A673 (cell line): ENCODE measurements at regions not wholly inside any gene's neighbourhood (a gene's known extent, or its start where the extent isn't known, plus 50 kb on each side); places are given as distances from the start of the nearest gene placed in this dataset.

Source experiments
- BruUV-seq: library from RNA; stranded (reverse); fragments of 400-500 nt; replicated peaks from 2 replicates; lab custom pipeline; 2021; lab: Mats Ljungman, UMichigan
- CTCF ChIA-PET: fragments of 300-600 bp; sonication (Branson Sonifier 250); formaldehyde crosslinking; loops from one replicate; lab custom pipeline; 2022; ENCODE audit warnings: antibody characterized with exemption; lab: Charles Lee
- POLR2A ChIA-PET: fragments of 300-600 bp; sonication (Branson Sonifier 250); formaldehyde crosslinking; loops from one replicate; lab custom pipeline; 2022; ENCODE audit warnings: antibody characterized with exemption; ENCODE audit not compliant: low non-redundant PET; lab: Charles Lee
- DNase-seq: peaks from one replicate; pipeline ENCODE4 v3.0.0-alpha.2; 2015; ENCODE audit warnings: low spot score
- H3K27ac ChIP-seq: fragments of 200-600 bp; sonication (generic); 2 replicates; pipeline ENCODE4 v1.5.1; 2016; ENCODE audit warnings: mixed run types, low read depth, mild to moderate bottlenecking, mixed read lengths, antibody characterized with exemption, low read length; ENCODE audit not compliant: poor library complexity, severe bottlenecking
- H3K27me3 ChIP-seq: fragments of 200-600 bp; sonication (generic); replicated peaks from 2 replicates; pipeline ENCODE4 v1.6.1; 2017; ENCODE audit warnings: mixed run types, low read depth, mild to moderate bottlenecking, mixed read lengths, antibody characterized with exemption, low read length; ENCODE audit not compliant: insufficient read depth, poor library complexity
- H3K36me3 ChIP-seq: fragments of 200-600 bp; sonication (generic); 2 replicates; pipeline ENCODE4 v1.6.1; 2016; ENCODE audit warnings: mixed run types, mild to moderate bottlenecking, mixed read lengths, antibody characterized with exemption, low read length; ENCODE audit not compliant: insufficient read depth, poor library complexity, severe bottlenecking
- H3K4me1 ChIP-seq: fragments of 200-600 bp; sonication (generic); 2 replicates; pipeline ENCODE4 v1.6.1; 2017; ENCODE audit warnings: mixed run types, mild to moderate bottlenecking, mixed read lengths, antibody characterized with exemption, low read length; ENCODE audit not compliant: insufficient read depth, poor library complexity, severe bottlenecking
- H3K4me3 ChIP-seq: fragments of 200-600 bp; sonication (generic); 2 replicates; pipeline ENCODE4 v1.5.1; 2016; ENCODE audit warnings: low read depth, mixed run types, mild to moderate bottlenecking, mixed read lengths, low read length; ENCODE audit not compliant: poor library complexity, severe bottlenecking
- H3K9me3 ChIP-seq: fragments of 200-600 bp; sonication (generic); 2 replicates; pipeline ENCODE4 v1.6.1; 2016; ENCODE audit warnings: mixed run types, low read depth, mild to moderate bottlenecking, mixed read lengths, antibody characterized with exemption, low read length; ENCODE audit not compliant: poor library complexity, severe bottlenecking
- EZH2 ChIP-seq: fragments of 200-600 bp; sonication (generic); IDR thresholded peaks from 2 replicates; pipeline ENCODE4 v1.6.1; 2017; ENCODE audit warnings: borderline replicate concordance, low read depth, mild to moderate bottlenecking, mixed read lengths, antibody characterized with exemption, low read length; ENCODE audit not compliant: poor library complexity, severe bottlenecking
- intact Hi-C: fragments of 100-400 bp; cut with micrococcal nuclease; formaldehyde crosslinking; loops from one replicate; pipeline ENCODE4 v1.10.0; 2022; ENCODE audit not compliant: unreplicated experiment
- TF ChIP-seq, protein P1 (sequence below): fragments of 300-800, 200-600 bp; sonication (generic); conservative IDR thresholded peaks from 2 replicates; pipeline ENCODE4 v1.5.1; 2017; ENCODE audit warnings: low read depth, mild to moderate bottlenecking, antibody characterized with exemption, low read length, moderate library complexity, mixed read lengths

DNA sequence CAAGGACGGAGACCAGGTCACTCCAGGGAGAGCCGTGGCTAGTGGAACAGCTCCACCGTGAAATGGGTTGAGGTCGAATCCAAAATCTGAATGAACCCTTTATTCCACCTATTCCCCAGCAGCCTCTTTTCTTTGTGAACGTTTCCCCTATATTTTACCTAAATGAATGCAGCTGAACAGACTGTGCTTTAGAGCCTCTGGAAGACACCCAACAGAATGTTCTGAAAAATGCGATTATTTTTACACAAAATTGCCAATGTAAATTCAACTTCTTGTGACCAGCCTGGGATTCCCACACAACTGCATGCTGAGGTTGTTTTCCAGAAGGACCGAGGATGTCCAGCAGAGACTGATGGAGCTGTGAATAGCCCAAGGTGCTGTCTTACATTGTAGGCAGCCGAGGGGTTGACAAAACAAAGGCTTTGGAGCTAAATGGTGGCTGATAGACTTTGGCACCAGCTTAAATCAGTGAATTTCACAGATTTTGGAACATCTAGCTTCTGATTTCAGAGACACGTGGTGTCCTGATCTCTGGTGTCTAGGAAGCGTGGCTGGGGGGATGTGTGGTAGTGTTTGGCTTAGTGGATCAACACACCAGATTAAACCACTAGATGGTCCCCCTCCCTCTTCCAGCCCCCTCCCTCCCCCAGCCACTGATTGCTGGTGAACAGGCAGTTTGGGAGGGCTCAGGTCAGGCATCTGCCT lies 150.4 kb downstream of the ZNF664 start:
- intact Hi-C loops = no loop called here
- Histone ChIP-seq H3K4me1 (peaks cover 23% of the 10 kb centered on the region), H3K36me3 (no peaks in the 10 kb centered on the region), H3K27ac (no peak overlapping the region), H3K9me3 (no peaks in the 10 kb centered on the region), H3K4me3 (no peak overlapping the region), H3K27me3 (no peaks in the 10 kb centered on the region)
- no peak for TF ChIP-seq EZH2
- TF ChIP-seq, protein P1, sequence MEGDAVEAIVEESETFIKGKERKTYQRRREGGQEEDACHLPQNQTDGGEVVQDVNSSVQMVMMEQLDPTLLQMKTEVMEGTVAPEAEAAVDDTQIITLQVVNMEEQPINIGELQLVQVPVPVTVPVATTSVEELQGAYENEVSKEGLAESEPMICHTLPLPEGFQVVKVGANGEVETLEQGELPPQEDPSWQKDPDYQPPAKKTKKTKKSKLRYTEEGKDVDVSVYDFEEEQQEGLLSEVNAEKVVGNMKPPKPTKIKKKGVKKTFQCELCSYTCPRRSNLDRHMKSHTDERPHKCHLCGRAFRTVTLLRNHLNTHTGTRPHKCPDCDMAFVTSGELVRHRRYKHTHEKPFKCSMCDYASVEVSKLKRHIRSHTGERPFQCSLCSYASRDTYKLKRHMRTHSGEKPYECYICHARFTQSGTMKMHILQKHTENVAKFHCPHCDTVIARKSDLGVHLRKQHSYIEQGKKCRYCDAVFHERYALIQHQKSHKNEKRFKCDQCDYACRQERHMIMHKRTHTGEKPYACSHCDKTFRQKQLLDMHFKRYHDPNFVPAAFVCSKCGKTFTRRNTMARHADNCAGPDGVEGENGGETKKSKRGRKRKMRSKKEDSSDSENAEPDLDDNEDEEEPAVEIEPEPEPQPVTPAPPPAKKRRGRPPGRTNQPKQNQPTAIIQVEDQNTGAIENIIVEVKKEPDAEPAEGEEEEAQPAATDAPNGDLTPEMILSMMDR = no peak
- POLR2A ChIA-PET = no interaction called here
- no peak for DNase-seq
- BruUV-seq = no TSS peak
- CTCF ChIA-PET = no interaction called here

DNA sequence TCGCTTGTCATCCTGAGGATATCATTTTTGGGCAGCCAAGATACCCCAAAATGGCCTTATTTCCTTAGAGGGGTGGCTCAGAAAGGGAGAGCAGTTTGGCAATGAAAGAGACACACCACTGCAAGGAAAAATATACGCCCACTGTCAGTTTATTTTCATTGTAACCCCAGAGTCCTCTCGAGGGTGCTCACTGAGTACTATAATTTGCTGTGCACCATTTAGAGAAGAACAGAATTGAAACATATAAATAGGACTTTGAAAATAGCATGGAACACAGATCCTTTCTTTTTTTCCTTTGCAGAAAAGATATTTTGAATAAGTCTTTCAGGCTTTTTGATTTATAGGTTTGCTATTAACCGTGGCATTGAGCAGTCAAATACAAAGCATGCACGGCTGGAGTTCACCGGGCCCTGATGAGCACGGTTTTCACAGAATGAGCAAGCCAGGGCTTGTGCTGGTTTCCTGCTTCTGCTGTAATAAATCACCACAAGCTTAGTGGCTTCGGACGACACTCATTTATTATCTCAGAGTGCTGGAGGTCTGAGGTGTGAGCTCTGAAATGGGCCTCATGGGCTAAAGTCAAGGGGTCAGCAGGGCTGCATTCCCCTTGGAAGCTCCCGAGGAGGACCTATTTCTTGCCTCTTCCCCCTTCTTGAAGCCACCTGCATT lies 152.3 kb downstream of the ZNF664 start:
- intact Hi-C loops = no loop called here
- no peaks in the 10 kb centered on the region for H3K36me3 ChIP-seq
- CTCF ChIA-PET = no interaction called here
- H3K27ac ChIP-seq = peak overlapping the region; percentile 73
- DNase-seq = peak; percentile 86
- peaks cover 19% of the 10 kb centered on the region for H3K4me1 ChIP-seq
- H3K4me3 ChIP-seq = no peak overlapping the region
- TF ChIP-seq, protein P1 = no peak
- no peak for TF ChIP-seq EZH2
- no TSS peak for BruUV-seq
- no peaks in the 10 kb centered on the region for H3K9me3 ChIP-seq
- POLR2A ChIA-PET = no interaction called here
- H3K27me3 ChIP-seq = no peaks in the 10 kb centered on the region

DNA sequence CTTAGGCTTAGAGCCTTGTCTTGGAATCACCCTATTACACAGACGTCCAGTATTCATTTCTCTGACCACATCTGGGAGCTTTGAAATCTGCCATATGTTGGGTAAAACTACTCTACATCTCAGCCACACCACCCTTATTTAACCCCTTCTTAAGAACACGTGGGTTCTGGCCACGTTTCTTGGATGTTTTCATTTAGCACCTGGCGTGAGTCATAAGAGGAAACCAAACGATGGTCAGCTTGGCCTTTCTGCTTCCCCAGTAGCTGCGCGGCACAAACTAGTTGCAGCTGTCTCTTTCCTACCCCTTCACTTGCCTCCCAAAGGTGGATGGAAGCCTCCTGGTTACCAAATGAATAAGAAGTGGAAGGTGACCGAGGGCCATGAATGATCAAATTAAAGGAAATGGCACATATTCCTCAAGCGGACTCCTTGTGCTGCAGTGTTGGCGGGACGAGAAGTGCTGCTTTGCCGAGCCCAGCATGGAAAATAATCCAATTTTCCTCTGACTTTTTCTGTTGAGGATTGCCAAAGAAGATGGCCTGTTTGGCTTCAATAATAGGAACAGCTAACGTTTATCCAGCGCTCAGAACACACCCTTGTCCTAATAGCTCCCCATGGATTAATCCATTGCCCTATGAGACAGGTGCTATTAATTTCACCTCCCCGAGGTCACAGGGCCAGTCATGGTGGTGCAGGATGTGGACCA lies 154.1 kb downstream of the ZNF664 start:
- CTCF ChIA-PET = no interaction called here
- TF ChIP-seq EZH2 = no peak
- TF ChIP-seq, protein P1 = no peak
- DNase-seq = no peak
- H3K27ac ChIP-seq = no peak overlapping the region
- POLR2A ChIA-PET = interaction anchor here (0.6 kb wide), 1 partner anchor 816 kb away, joined by 3 read pairs; no protein-coding TSS in a partner anchor
- no TSS peak for BruUV-seq
- intact Hi-C loops = no loop called here
- H3K4me3 ChIP-seq = no peak overlapping the region
- no peaks in the 10 kb centered on the region for H3K9me3 ChIP-seq
- no peaks in the 10 kb centered on the region for H3K27me3 ChIP-seq
- peaks cover 19% of the 10 kb centered on the region for H3K4me1 ChIP-seq
- H3K36me3 ChIP-seq = no peaks in the 10 kb centered on the region
